ENCODE measurements at regions not wholly inside any gene's neighbourhood (a gene's known extent, or its start where the extent isn't known, plus 50 kb on each side); places are given as distances from the start of the nearest gene placed in this dataset.

GRCh38 chr5:109630093-109630492 is 59.6 kb upstream of the MAN2A1 start:
- TF ChIP-seq CTCF (IDR thresholded peaks at IDR 0.05; ENCODE audit: low read length) (no peak), EZH2phosphoT487 (IDR thresholded peaks at IDR 0.05; ENCODE audit: low read length) (no peak)
